SJSA1 (cell line): ENCODE measurements at regions not wholly inside any gene's neighbourhood (a gene's known extent, or its start where the extent isn't known, plus 50 kb on each side); places are given as distances from the start of the nearest gene placed in this dataset.

ENCODE experiments used
- DNase-seq, 2 experiments: peaks; one replicate each; pipeline ENCODE4 v3.0.0-alpha.2; 2015 to 2020; ENCODE audit warnings: low spot score in 2 of 2, low read depth in 1 of 2
- H3K27ac ChIP-seq: fragments of 250-450 bp; sonication (Bioruptor Pico); 2 replicates; pipeline ENCODE4 v1.5.1; 2020; ENCODE audit warnings: mild to moderate bottlenecking, moderate library complexity
- H3K27me3 ChIP-seq: fragments of 250-450 bp; sonication (Bioruptor Pico); replicated peaks from 2 replicates; pipeline ENCODE4 v1.5.1; 2020; ENCODE audit warnings: mild to moderate bottlenecking, moderate library complexity
- H3K36me3 ChIP-seq: fragments of 250-450 bp; sonication (Bioruptor Pico); 2 replicates; pipeline ENCODE4 v1.5.1; 2020; ENCODE audit warnings: mild to moderate bottlenecking
- H3K4me1 ChIP-seq: fragments of 250-450 bp; sonication (Bioruptor Pico); replicated peaks from 2 replicates; pipeline ENCODE4 v1.6.1; 2021; ENCODE audit warnings: mild to moderate bottlenecking
- H3K4me3 ChIP-seq: fragments of 250-450 bp; sonication (Bioruptor Pico); 2 replicates; pipeline ENCODE4 v1.5.1; 2020; ENCODE audit warnings: mild to moderate bottlenecking
- H3K9me3 ChIP-seq: fragments of 250-450 bp; sonication (Bioruptor Pico); replicated peaks from 2 replicates; pipeline ENCODE4 v1.5.1; 2020; ENCODE audit warnings: mild to moderate bottlenecking

DNA sequence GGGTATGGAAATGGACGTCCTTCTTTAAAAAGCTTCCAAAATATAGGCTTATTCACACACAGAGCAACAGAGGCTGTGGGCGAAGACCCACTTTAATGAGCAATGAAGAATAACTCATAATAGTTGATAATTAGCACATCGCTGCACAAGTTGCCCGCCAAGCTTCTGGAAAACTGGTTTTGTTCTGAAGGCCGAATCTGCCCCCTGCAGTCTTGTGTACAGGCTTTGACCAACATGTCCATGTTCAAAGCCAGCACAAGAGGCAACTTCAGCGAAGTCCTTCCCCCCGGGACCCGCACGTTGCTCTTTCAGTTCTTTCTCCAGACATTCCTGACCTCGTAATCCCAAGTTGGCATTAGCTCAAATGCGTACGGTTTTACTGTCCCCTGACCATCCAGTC lies 73.3 kb downstream of the IRX5 start:
- no peaks in the 10 kb centered on the region for H3K4me1 ChIP-seq
- no peaks in the 10 kb centered on the region for H3K9me3 ChIP-seq
- H3K36me3 ChIP-seq = no peaks in the 10 kb centered on the region
- no peak for DNase-seq
- H3K27me3 ChIP-seq = 0 out of 2 replicates have a peak, but pooled peaks cover 5% of the 10 kb centered on the region
- H3K4me3 ChIP-seq = no peak overlapping the region
- H3K27ac ChIP-seq = no peak overlapping the region

DNA sequence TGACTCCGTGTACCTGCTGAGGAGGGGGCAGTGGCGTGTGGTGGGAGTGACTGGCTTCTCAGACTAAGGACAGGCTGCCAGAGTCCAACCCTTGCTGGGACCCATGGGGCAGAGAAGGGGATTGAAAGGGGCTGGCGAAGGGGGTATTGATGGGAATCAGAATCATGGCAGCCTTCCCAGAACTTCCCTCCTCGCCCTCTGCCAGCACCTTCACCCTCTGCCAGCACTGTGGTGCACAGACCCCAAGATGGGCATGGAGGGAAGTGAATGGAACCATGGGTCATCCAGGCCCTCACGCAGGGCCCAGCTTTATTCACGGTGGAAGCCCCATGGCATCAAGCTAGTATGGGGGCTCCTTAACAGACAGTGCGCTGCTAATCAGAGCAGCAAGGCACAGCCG lies 76.8 kb downstream of the IRX5 start:
- Histone ChIP-seq H3K27me3 (peaks cover 5% of the 10 kb centered on the region; the same call in 1 of the 2 replicates), H3K4me3 (no peak overlapping the region), H3K4me1 (no peaks in the 10 kb centered on the region), H3K27ac (no peak overlapping the region), H3K9me3 (no peaks in the 10 kb centered on the region), H3K36me3 (no peaks in the 10 kb centered on the region)
- DNase-seq = no peak

DNA sequence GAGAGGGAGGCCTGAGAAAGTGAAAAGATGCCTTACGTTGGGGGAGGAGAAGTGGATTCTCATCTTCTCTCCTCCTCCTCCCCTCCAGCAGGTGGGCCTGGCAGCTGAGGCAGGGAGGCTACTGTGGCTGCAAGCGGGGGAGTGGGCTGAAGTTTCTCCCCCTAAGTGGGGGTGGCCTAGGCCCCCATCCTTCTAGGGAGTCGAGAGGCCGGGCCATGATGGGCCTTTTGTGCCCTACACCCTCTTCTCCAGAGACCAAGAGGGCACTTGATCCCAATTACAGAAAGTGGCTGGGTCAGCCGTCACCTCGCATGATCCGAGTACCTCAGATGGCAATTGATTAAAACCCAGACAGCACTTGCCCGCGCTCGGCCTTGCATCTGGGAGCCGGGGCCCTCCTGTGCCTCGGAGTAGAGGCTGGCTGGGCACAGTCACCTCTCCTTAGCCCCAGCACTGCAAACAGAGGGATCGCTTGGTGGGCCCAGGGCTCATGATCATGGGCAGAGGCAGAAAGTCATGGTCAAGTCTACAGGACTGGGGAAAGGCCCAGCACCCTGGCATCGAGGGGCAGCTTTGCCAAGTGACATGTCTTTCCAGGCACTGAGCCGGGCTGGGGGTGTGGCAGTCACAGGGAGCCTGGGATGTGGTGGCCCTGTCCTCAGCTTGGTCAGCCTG lies 78.3 kb downstream of the IRX5 start:
- H3K4me1 ChIP-seq = no peaks in the 10 kb centered on the region
- no peaks in the 10 kb centered on the region for H3K9me3 ChIP-seq
- peaks cover 5% of the 10 kb centered on the region; the same call in 1 of the 2 replicates for H3K27me3 ChIP-seq
- H3K27ac ChIP-seq = no peak overlapping the region
- DNase-seq = no peak
- no peak overlapping the region for H3K4me3 ChIP-seq
- no peaks in the 10 kb centered on the region for H3K36me3 ChIP-seq

DNA sequence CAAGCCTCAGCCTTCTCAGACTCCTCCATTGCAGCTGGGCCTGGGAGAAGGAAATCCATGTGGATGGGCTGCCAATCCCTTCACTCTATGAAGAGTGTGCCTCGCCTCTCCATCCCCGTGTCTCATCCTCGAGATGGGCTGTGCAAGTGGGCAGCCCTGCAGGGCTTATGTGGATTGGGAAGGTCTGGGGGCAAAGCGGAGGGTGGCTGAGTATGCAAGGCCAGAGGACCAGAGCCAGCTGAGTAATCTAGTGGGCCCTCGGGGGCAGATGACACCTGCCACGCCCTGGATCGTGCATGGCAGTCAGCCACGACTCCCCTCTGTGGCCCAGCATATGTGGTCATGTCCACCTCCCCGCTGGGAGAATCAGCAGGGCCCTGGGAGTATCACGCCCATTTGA lies 78.9 kb downstream of the IRX5 start:
- H3K4me3 ChIP-seq = no peak overlapping the region

DNA sequence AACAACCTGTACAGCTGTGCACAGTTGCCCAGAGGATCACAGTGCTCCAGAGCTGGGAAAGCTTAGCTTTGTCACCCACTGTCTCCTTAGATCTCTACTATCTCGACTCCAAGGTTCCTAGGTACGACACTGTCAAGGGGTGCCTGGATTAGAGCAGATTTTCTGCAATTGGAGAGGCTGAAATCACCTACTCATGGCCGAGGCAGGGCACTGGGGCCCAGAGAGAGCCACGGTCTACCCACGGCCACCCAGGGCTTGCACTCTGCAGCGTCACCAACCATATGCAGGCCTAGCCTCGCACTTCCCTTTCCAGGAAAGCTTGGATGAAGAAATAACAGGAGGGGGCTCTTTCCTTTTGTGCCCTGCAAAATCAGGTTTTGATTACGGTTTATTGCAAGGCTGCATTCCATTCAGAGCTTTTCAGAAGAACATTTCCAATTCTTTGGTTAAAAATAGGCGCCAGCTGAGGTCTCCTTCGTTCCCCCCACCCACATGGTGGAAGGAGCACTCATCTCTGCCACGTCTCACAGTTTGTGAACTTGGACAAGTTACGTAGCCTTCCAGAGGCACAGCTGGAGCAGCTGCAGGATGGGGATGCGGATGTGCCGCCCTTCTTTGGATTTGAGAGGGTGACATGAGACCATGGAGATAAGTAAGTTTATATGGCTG lies 80.0 kb downstream of the IRX5 start:
- Histone ChIP-seq H3K36me3 (no peaks in the 10 kb centered on the region), H3K4me1 (no peaks in the 10 kb centered on the region), H3K4me3 (no peak overlapping the region), H3K9me3 (no peaks in the 10 kb centered on the region), H3K27me3 (peaks cover 9% of the 10 kb centered on the region; the same call in 1 of the 2 replicates), H3K27ac (no peak overlapping the region)
- DNase-seq = no peak

More for the DNA sequence above, 78.9 kb downstream of the IRX5 start:
- no peaks in the 10 kb centered on the region for H3K4me1 ChIP-seq
- no peaks in the 10 kb centered on the region for H3K9me3 ChIP-seq
- no peaks in the 10 kb centered on the region for H3K36me3 ChIP-seq
- peaks cover 5% of the 10 kb centered on the region; the same call in 1 of the 2 replicates for H3K27me3 ChIP-seq
- H3K27ac ChIP-seq = no peak overlapping the region
- DNase-seq = no peak

DNA sequence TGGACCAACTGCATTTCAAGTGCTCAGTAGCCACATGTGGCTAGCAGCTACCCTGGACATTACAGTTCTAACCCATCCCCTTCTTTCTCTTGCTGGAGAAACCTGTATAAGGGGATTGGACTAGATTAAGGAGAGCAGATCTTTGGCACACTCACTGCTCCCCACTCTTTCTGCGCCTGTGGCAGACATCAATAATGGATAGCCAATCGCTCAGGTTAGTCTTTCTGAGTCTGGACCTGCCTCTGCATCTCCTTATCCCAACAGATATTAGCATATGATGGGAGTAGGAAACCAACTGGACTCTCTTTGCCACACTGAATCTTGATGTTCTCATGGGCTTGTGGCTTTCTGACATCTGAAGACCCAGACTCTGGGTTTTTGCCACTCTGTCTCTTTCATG lies 81.7 kb downstream of the IRX5 start:
- Histone ChIP-seq H3K9me3 (no peaks in the 10 kb centered on the region), H3K36me3 (no peaks in the 10 kb centered on the region), H3K4me1 (no peaks in the 10 kb centered on the region), H3K27me3 (peaks cover 4% of the 10 kb centered on the region; the same call in 1 of the 2 replicates), H3K27ac (no peak overlapping the region), H3K4me3 (no peak overlapping the region)
- DNase-seq = no peak

DNA sequence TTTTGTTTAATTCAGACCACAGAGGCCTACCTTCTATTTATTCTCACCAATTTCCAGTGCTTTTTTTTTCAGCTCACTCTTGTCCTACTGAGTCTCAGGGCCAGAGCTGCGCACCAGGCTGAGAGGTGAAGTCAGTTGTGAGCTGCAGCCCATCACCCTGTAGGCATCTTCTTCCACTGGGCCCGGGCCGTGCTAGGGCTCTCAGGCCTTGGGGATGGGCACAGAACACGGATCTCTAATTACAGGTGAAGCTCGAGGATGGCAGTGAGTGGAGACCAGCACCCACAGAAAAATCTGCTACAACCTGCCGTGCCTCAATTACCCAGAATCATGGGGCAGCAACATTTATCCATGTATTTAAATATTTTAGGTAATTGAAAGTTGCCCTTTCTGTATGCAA lies 82.1 kb downstream of the IRX5 start:
- Histone ChIP-seq H3K4me1 (no peaks in the 10 kb centered on the region), H3K36me3 (no peaks in the 10 kb centered on the region), H3K4me3 (no peak overlapping the region), H3K27me3 (peaks cover 4% of the 10 kb centered on the region; the same call in 1 of the 2 replicates), H3K27ac (no peak overlapping the region), H3K9me3 (no peaks in the 10 kb centered on the region)
- DNase-seq = no peak

DNA sequence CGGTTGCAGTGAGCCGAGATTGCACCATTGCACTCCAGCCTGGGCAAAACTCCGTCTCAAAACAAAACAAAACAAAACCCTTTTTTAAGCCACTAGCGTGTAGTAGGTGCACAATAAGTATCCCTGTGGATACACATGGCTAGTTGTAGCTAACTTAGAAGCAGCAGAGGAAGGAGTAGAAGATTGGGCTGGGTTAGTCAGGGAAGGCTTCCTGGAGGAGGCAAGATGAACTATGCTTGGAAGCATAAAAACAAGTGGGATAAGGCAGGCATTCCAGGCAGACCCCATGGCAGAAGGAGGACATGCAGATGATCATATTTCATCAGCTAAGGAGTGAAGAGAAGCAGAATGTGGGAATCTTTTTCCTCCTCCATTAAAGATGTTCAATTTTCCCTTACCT lies 83.4 kb downstream of the IRX5 start:
- Histone ChIP-seq H3K36me3 (no peaks in the 10 kb centered on the region), H3K4me3 (no peak overlapping the region), H3K4me1 (no peaks in the 10 kb centered on the region), H3K27me3 (peaks cover 4% of the 10 kb centered on the region; the same call in 1 of the 2 replicates), H3K9me3 (no peaks in the 10 kb centered on the region), H3K27ac (no peak overlapping the region)
- no peak for DNase-seq

DNA sequence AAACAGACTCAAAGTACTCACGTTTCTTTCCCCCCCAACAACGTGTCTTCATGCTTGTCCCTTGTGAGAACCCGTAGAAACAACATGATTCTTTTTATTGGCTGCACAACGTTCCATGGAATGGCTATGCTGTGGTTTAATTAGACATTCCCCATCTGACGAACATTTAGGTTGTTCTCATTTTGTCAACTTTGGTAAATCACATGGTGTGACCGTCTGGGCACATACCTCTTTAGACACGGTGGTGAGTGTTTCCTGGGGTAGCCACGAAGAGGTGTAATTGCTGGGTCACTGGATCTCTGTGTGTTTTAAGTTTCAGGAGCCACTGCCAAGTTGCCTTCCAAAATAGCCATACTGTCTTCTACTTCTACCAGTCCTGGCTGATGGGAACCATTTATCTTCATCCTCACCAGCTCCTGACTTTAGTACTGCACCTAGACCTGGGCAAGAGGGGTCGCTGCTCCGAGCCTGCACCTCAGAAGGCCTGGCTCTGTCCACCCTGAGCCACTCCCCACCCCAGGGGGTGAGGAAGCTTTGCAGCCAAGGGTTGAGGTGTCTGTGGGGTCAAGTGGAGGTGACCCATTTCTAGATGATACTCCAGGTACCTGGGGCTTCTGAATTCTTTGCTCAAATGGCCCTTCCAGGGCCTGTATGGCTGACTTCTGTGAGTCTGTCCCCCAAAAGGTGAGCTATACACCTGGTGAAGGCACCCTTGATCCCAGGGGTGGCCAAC lies 84.7 kb downstream of the IRX5 start:
- DNase-seq = no peak

DNA sequence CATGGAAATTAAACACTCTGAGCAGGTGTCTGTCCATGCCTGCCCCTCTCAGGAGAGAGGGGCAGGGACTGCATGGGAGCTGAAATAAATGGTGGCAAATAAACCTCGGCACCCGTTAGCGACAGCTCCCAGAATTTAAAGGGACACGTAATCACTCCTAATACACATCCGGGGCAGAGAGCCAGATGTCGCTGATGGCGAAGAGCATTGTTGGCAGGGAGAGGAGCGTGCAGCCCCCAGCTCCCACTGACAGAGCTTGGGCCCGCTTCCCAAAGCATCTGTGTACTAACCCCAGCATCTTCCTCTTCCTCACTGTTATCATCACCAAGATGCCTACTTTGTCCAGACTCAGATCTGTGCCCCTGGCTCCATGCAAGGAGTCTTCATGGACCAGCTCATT lies 85.8 kb downstream of the IRX5 start:
- no peak for DNase-seq
- peaks cover 4% of the 10 kb centered on the region; the same call in 1 of the 2 replicates for H3K27me3 ChIP-seq
- H3K4me3 ChIP-seq = no peak overlapping the region
- no peak overlapping the region for H3K27ac ChIP-seq
- no peaks in the 10 kb centered on the region for H3K4me1 ChIP-seq
- no peaks in the 10 kb centered on the region for H3K9me3 ChIP-seq
- H3K36me3 ChIP-seq = no peaks in the 10 kb centered on the region

More for the DNA sequence above, 84.7 kb downstream of the IRX5 start:
- peaks cover 4% of the 10 kb centered on the region; the same call in 1 of the 2 replicates for H3K27me3 ChIP-seq
- no peak overlapping the region for H3K4me3 ChIP-seq
- H3K27ac ChIP-seq = no peak overlapping the region
- no peaks in the 10 kb centered on the region for H3K36me3 ChIP-seq
- no peaks in the 10 kb centered on the region for H3K4me1 ChIP-seq
- H3K9me3 ChIP-seq = no peaks in the 10 kb centered on the region

DNA sequence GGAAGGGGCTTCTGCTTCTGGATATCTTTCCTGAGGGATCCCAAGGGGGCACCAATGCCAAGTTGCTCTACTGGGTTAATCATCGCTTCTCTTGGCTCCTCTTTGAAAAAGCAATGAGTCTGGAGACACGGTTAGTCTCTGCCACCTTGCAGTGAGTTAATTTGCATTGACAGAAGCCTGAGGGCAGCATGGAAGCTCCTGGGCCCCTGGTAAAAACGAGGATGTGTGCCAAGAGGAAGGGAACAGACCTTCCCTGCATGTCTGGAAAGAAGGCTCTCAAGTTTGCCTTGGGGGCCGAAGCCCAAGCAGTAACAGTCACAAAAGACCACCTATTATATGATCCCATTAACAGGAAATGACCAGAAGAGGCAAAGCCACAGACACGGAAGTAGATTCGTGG lies 86.7 kb downstream of the IRX5 start:
- Histone ChIP-seq H3K4me3 (no peak overlapping the region), H3K4me1 (no peaks in the 10 kb centered on the region), H3K27me3 (peaks cover 4% of the 10 kb centered on the region; the same call in 1 of the 2 replicates), H3K27ac (no peak overlapping the region), H3K9me3 (no peaks in the 10 kb centered on the region), H3K36me3 (no peaks in the 10 kb centered on the region)
- no peak for DNase-seq

DNA sequence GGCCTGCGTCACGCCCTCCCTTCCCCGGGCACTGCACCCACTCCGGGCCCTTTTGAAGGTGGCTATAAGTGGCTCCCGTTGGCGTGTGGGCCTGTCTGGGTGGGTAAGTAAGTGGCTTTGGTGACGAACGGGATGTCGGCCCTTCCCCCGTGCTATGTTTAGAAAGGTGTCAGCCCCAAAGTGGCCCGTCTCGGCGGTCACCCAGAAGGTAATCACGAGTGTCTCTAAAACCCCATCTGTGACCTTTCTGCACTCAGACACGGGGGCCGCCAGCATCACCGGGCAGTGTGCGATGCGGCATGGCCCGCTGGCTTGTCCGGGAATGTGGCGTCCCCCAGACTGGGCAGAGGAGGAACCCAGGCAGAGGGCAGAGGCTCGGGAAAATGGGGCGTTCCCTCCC lies 88.2 kb downstream of the IRX5 start:
- Histone ChIP-seq H3K4me3 (no peak overlapping the region), H3K27ac (no peak overlapping the region), H3K9me3 (no peaks in the 10 kb centered on the region), H3K36me3 (no peaks in the 10 kb centered on the region), H3K4me1 (no peaks in the 10 kb centered on the region), H3K27me3 (0 out of 2 replicates have a peak, but pooled peaks cover 4% of the 10 kb centered on the region)
- no peak for DNase-seq

DNA sequence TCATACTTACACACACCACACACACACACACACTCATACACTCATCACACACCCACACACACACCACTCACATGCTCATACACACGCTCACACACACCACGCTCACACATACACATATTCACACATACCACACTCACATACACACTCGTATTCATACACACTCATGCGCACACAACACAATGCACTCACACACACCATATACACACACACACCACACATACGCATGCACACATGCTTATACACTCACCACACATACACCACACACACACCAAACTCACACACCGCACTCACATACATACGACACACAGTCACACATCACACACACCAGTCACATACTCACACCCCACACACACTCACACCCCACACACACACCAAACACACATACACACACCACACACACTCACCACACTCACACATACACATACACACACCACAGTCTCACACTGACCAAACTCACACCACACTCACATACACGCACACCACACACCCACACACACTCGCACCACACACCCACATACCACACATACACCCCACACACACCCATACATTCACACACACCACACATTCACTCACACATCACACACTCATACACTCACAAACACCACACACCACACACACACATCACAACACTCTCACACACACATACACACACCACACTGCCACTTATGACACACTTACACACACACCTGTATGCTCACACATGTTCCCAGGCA lies 88.9 kb downstream of the IRX5 start:
- DNase-seq = no peak
- Histone ChIP-seq H3K4me1 (no peaks in the 10 kb centered on the region), H3K36me3 (no peaks in the 10 kb centered on the region), H3K27me3 (0 out of 2 replicates have a peak, but pooled peaks cover 4% of the 10 kb centered on the region), H3K9me3 (no peaks in the 10 kb centered on the region), H3K27ac (no peak overlapping the region), H3K4me3 (no peak overlapping the region)
